Stimulated activated effector memory CD8-positive, alpha-beta T cell treated with anti-CD3 and anti-CD28 coated beads, Interleukin-12 subunit alpha, Interleukin-12 subunit beta, amount 100 ng/mL, for 72 hours (primary cell): ENCODE measurements at regions not wholly inside any gene's neighbourhood (a gene's known extent, or its start where the extent isn't known, plus 50 kb on each side); places are given as distances from the start of the nearest gene placed in this dataset.
"Not testable (repeated sequence)": the region's sequence is repeated elsewhere in the genome, so short reads cannot be mapped to it uniquely, and the experiment has no call there.

Source experiments
- ATAC-seq: fragments of 150-1000 bp; cut with Tn5 transposase; 2 replicates; pipeline ENCODE4 v1.10.0; 2021
- DNase-seq, 2 donors: peaks; one replicate each; pipeline ENCODE4 v3.0.0; 2021 to 2022; ENCODE audit warnings: low spot score in 2 of 2
- H3K27ac Mint-ChIP-seq: one replicate; pipeline ENCODE4 v1.8.0; 2022; ENCODE audit warnings: mild to moderate bottlenecking, mixed read lengths
- H3K36me3 Mint-ChIP-seq: one replicate; pipeline ENCODE4 v1.8.0; 2022; ENCODE audit warnings: mild to moderate bottlenecking, mixed read lengths
- H3K4me1 Mint-ChIP-seq: one replicate; pipeline ENCODE4 v1.8.0; 2022; ENCODE audit warnings: mixed read lengths
- H3K4me3 Mint-ChIP-seq: one replicate; pipeline ENCODE4 v1.8.0; 2022; ENCODE audit warnings: mild to moderate bottlenecking, mixed read lengths
- H3K9me3 Mint-ChIP-seq: one replicate; pipeline ENCODE4 v1.8.0; 2022; ENCODE audit warnings: mixed read lengths

DNA sequence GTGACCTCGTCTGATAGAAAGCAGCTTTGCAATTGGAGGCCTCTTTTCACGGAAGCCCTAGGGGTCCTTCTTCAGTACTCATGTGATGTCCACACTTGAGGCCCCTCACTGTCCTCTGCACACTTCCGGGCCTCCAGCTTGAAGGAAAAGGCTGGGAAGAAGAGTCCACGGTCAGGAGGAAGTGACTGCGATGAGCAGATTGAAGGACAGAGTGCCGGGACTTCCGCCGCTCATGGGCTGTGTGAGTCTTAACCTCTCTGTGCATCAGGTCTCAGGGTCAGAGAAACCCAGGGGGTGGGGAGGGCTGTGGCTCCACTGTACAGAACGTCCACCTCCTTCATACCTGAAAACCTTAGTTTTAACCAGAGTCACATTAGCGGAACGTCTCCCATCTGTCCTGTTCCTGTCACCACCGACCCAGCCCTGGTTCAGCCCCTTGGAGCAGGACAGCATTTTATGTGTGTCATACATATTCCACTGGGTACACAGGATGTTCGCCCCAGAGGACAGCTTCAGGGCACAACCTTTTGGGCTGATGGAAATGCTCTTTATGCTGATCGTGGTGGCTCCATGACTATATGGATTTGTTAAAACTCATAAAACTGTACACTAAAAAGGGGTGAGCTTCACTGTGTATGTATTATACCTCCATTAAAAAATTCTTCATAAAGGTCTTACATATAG, 51.0 kb upstream of the SORCS2 start:
- DNase-seq (no peak), ATAC-seq (no peak)
- H3K4me1 Mint-ChIP-seq = no peaks in the 10 kb centered on the region
- no peak overlapping the region for H3K27ac Mint-ChIP-seq
- no peak overlapping the region for H3K4me3 Mint-ChIP-seq
- no peaks in the 10 kb centered on the region for H3K9me3 Mint-ChIP-seq
- H3K36me3 Mint-ChIP-seq = no peaks in the 10 kb centered on the region

DNA sequence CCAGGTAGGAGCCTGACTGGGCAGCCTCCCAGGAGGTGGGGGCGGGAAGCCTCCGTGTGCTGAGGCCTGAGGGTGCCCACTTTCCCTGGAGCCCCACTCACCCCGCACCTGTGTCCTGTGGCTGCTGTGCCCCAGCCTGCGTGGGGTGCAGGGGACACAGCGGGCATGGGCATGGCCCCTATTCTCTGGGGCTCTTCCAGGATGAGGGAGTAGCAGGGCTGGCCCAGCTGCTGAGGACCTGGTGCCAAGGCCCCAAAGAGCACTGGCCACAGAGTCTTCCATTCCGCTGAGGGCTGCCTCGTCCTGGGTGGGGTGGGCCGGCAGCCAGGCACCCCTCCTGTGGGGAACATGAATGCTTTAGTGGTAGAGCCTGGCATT, 51.7 kb upstream of the SORCS2 start:
- ATAC-seq = peak; percentile 3
- no peaks in the 10 kb centered on the region for H3K9me3 Mint-ChIP-seq

DNA sequence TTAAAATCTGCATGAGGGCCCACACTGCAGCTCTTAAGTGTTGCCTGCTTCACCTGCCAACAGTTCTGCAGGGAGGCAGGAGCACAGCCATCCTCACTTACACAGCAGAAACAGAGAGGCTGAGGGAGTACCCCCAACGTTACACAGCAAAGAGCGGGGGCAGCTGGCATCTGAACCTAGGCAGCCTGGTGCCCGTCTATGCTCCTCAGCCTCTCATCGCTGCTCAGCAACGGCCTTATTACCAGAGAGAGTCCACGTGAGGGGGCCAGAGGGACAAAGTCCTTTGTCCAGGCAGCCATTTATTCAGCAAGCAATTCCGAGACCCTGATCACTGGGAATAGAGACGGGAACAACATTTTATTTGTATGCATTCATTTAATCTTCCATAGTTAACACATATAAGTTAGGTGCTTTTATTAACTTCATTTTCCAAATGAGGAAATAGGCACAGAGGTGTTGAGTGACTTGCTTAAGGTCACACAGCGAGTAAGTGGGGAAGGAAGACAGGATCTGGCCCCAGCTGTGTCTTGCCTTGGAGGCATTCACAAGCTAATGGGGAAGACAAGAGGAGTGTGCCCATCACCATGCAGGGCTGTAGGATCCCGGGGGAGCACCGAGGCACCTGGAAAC, 52.2 kb upstream of the SORCS2 start:
- Mint-ChIP-seq H3K4me3 (no peak overlapping the region), H3K4me1 (no peaks in the 10 kb centered on the region), H3K9me3 (no peaks in the 10 kb centered on the region), H3K36me3 (no peaks in the 10 kb centered on the region), H3K27ac (no peak overlapping the region)
- no peak for DNase-seq
- no peak for ATAC-seq

More for the DNA sequence above, 51.7 kb upstream of the SORCS2 start:
- Mint-ChIP-seq H3K4me1 (no peaks in the 10 kb centered on the region), H3K4me3 (no peak overlapping the region), H3K36me3 (no peaks in the 10 kb centered on the region), H3K27ac (no peak overlapping the region)
- no peak for DNase-seq

DNA sequence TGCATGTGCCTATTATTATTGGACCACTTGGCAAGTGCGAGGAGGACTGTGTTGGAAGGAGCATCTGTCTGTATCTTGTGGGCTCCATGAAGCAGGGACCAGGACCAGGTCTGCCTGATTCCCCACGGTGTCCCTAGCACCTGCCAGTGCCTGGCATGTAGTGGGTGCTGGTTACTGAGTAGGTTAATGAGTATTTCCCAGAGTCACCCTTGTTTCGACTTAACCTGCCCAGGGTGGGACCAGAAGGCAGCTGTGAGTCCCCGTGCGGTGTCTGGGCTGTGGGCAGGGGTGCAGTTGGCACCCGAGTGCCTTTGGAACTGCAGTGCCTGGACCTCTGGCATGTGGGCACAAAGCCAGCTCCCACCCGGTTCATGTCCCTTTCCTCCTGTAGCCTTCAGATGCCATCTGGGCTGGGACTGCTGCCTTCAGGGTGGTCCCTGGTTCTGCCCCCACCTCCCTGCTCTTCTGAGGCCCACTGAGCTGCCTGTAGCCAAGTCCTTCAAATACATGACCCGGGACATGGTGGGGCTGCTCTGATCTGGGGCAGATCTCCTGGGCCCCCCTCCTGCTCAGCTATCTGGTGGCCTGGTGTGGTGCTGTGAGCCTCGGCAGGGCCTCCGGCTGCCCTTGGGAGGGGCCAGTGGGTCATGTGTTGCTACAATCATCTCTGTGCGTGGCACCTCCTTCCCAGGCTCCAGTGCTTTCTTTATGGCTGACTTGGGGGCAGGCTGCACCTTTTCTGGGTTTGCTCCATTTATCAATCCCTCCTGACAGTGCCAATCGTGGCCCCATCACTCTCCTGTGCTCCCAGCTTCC, 53.0 kb upstream of the SORCS2 start:
- H3K4me3 Mint-ChIP-seq = no peak overlapping the region
- H3K27ac Mint-ChIP-seq = no peak overlapping the region
- DNase-seq (no peak), ATAC-seq (peak; percentile 9)
- H3K36me3 Mint-ChIP-seq = no peaks in the 10 kb centered on the region
- H3K9me3 Mint-ChIP-seq = no peaks in the 10 kb centered on the region
- no peaks in the 10 kb centered on the region for H3K4me1 Mint-ChIP-seq

DNA sequence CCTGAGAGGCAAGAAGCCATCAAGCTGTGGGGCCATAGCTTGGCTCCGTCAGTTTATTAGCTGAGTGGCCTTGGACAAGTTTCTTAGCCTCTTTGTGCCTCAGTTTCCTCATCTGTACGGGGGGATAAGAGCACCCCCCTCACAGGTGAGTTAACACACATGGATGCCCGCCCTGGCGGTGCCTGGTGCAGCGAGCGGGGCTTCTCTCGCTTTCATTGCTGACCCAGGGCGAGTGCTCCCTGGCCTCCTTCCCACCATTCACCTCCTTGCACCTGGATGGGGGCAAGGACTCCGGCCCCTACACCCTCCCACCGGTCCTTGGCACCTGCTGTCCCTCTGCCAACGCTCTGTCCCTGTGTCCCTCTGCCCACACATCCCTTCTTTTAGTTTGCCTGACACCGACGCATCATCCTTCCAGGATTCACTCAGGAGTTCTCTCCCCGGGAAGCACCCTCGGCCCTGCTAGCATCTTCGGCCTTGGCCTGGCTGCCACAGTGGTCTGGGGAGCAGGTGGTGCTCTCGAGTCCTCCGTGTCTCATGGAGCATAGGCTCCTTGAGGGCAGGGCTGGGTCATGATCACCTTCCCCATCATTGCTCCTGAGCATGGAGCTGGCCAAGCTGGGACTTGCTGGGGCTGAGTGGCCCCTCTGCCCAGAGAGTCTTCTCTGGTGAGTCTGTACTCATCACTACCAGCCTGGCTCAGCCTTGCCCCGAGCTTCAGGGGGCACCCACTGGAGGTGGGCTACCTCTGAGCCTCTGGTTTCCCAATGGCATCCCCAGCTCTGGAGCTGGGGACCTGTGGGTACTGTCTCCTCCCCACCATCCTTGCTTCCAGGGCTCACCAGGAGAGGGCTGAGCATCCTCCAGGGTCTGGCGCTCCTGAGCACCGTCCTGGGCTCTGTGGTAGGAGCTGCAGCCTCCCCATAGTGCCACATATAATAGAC, 53.8 kb upstream of the SORCS2 start:
- no peak overlapping the region for H3K27ac Mint-ChIP-seq
- ATAC-seq = peak; percentile 9

DNA sequence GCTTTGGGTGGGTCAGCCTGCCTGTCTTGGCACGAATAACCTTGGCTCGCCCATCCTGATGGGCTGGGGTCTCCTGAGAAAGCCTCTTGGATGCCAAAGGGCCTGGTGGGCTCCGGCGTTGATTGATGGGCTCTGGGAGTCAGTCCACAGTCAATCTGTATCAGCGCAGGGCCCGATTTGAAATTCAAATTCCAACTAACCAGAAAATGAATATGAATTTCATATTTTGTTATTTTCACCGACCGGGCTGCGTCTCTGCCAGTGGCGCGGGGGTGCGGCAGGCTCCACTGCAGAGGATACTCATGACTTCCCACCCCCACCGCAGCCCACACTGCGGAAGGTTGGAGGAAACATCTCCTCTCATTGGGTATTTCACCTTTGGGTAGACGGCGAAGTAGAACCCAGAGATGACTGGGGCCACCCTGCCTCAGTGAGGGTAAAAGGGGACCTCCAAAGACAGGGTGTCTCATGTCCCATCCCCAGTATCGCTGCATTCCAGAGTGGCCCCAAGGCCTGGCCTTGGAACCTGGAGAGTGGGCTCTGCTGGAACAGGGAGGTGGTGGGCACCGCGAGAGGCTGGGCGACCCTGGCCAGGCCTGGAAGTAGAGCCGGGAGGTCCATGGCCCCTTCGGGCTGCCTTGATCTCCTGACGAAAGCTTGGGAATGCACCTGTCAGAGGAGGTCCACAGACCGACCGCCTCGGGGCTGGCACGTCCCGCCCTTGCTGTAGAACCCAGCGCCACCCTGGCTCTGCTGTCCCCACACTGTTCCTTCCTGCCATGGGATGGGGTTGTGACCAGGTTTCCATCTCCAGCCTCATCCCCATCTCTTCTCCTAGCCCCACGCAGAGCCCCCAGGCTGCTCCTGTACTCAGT, 54.8 kb upstream of the SORCS2 start:
- no peak for ATAC-seq
- H3K4me3 Mint-ChIP-seq = no peak overlapping the region
- no peak for DNase-seq
- no peaks in the 10 kb centered on the region for H3K4me1 Mint-ChIP-seq
- peaks cover 7% of the 10 kb centered on the region for H3K9me3 Mint-ChIP-seq
- H3K27ac Mint-ChIP-seq = no peak overlapping the region
- no peaks in the 10 kb centered on the region for H3K36me3 Mint-ChIP-seq

More for the DNA sequence above, 53.8 kb upstream of the SORCS2 start:
- no peaks in the 10 kb centered on the region for H3K4me1 Mint-ChIP-seq
- no peak overlapping the region for H3K4me3 Mint-ChIP-seq
- no peaks in the 10 kb centered on the region for H3K36me3 Mint-ChIP-seq
- DNase-seq = no peak
- peaks cover 4% of the 10 kb centered on the region for H3K9me3 Mint-ChIP-seq

DNA sequence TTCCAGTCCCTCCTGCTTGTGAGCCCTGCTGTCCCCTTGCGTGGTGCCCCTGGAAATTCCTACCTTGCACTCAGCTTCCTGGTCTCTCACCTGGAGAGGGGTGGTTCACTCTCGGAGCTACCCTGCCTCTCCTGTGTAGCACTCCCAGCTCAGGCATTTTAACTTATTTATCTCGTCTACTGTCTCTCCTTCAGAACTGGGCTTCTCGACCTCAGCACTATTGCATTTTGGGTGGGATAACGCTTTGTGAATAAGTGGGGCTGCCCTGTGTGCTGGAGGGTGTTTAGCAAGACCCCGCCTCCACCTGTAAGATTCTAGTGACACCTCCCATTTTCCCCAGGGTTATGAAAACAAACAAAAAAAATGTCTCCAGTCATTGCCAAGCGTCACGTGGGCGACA, 56.0 kb upstream of the SORCS2 start:
- ATAC-seq (no peak), DNase-seq (no peak)
- peaks cover 7% of the 10 kb centered on the region for H3K9me3 Mint-ChIP-seq
- H3K4me1 Mint-ChIP-seq = no peaks in the 10 kb centered on the region
- no peak overlapping the region for H3K4me3 Mint-ChIP-seq
- no peak overlapping the region for H3K27ac Mint-ChIP-seq
- no peaks in the 10 kb centered on the region for H3K36me3 Mint-ChIP-seq

DNA sequence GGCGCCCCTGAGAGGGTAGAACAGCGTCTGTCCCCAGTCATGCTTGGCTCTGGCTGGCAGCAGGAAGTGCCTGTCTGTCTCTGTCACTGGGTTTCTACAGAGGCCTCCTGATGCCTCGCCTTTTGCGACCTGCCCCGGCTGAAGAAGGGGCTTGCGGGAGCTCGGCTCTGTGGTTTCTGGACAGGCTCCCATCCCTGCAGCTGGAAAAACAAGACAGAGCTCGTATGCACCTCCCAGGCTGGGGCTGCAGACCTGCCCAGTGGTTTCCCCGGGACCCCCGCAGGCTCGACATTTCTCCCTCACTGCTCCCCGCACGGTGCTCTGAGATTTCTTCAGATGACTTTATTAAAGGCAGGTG, 57.0 kb upstream of the SORCS2 start:
- H3K27ac Mint-ChIP-seq = no peak overlapping the region
- H3K36me3 Mint-ChIP-seq = no peaks in the 10 kb centered on the region

DNA sequence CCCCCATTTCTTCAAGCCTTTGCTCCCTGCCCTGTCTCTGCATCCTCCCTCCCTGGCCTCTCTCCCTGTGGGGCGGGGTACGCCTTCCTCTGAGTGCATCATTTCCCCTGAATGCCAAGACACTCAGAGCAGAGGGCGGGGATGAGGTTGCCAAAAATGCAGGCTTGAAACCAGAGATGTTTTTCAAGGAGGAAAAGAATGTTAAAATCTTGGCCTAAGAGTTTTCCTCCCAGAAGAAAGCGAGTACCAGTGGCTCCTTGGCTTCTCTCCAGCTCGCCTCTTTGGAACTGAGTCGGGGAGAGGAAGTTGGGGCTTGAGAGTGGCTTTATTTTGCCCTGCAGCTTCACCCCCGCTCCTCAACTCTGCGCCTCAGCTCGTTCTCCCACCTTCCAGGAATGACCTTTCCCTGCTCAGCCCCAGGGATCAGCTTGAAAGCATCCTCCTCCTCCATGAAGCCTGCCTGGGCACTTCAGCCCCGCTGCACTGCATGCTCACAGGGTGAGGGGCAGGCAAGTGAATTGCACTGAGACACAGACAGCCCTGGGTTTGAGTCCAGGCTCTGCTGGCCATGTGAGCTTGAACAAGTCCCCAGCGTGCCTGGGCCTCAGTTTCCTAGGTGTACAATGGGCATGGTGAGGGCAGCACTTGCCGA, 57.5 kb upstream of the SORCS2 start:
- ATAC-seq (no peak), DNase-seq (no peak)
- Mint-ChIP-seq H3K27ac (no peak overlapping the region), H3K4me1 (no peaks in the 10 kb centered on the region), H3K4me3 (no peak overlapping the region), H3K9me3 (peaks cover 7% of the 10 kb centered on the region), H3K36me3 (no peaks in the 10 kb centered on the region)

More for the DNA sequence above, 57.0 kb upstream of the SORCS2 start:
- H3K4me1 Mint-ChIP-seq = no peaks in the 10 kb centered on the region
- ATAC-seq (no peak), DNase-seq (no peak)
- H3K9me3 Mint-ChIP-seq = peaks cover 7% of the 10 kb centered on the region
- no peak overlapping the region for H3K4me3 Mint-ChIP-seq

DNA sequence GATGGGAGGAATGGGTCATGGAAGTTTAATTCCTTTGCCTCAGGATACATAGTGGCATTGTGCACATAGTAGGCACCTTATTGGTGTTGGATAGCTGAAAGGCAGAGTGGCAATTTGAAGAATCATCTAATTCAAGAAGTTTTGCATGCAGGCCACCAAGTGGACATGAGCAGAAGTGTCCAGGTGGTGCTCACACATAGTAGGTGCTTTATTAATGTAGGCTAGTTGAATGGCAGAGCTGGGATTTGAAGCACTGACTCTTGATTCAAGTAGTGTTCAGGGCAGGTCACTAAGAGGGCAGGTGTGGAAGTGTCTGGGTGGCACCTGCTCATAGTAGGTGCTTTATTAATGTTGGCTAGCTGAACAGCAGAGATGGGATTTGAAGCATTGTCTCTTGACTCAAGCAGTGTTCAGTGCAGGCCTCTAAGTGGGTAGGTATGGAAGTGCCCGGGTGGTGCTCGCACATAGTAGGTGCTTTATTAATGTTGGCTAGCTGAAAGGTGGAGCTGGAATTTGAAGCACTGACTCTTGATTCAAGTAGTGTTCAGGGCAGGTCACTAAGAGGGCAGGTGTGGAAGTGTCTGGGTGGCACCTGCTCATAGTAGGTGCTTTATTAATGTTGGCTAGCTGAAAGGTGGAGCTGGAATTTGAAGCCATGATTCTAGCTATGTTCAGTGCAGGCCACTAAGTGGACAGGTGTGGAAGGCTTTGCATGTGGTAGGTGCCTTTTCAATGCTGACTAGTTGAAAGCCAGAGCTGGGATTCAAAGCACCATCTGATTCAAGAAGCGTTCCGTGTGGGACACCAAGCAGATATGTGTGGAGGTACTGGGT, 58.3 kb upstream of the SORCS2 start:
- H3K36me3 Mint-ChIP-seq, DNase-seq, H3K4me1 Mint-ChIP-seq, ATAC-seq, H3K4me3 Mint-ChIP-seq, H3K9me3 Mint-ChIP-seq, H3K27ac Mint-ChIP-seq: not testable (repeated sequence)

DNA sequence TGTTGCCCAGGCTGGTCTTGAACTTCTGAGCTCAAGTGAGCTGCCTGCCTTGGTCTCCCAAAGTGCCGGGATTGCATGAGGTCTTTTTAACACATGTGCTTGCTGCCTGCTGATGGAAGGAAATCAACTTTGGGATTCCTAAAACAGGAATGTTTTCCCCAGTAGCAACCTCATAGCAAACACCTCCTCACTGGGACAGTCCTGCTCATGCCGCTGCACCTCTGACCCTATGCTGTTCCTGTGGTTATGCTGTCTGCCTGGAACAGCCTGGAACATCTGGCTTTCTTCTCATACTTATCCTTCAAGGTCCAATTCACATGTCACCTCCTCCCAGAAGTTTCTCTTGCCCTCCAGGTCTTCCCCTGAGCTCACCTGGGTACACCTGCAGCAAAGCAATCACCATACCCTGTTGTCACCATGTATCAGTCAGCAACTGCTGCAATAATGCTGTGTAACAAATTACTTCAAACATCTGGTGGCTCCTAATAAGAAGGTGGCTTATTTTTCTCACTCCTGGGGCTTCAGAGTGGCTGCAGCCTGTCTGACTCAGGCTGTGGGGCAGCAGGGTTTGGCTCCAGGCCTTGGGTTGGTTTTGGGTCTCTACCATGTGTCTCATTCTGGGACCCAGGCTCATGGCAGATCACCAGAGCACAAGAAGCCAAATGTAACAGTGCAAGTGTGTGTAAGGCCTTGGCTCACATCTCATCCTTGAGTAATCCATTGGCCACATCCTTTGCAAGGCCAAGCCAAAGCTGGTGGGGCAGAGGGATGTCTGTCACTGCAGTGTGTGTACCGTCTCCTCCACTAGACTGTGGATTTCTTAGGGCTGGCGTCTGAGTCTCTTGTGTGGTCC, 59.4 kb upstream of the SORCS2 start:
- Mint-ChIP-seq H3K27ac (no peak overlapping the region), H3K9me3 (peaks cover 7% of the 10 kb centered on the region), H3K36me3 (no peaks in the 10 kb centered on the region), H3K4me1 (no peaks in the 10 kb centered on the region), H3K4me3 (no peak overlapping the region)
- DNase-seq = no peak
- no peak for ATAC-seq

DNA sequence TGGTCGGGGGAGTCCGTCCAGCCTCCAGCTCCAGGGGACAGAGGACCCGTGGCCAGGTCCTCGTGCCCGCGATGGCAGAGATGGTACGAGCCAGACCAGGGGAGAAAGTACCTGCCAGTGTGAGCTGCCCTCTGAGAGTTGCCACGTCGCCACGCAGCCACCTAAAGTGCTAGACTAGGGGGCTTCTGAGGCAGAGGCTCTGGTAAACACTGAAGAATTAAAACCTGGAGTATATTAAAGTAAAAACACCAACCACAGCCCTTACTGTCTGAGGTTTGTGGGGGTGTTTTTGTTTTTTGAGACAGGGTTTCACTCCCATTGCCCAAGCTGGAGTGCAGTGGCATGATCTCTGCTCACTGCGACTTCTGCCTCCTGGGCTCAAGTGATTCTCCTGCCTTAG, 60.1 kb upstream of the SORCS2 start:
- Mint-ChIP-seq H3K4me3 (no peak overlapping the region), H3K27ac (no peak overlapping the region), H3K4me1 (no peaks in the 10 kb centered on the region), H3K36me3 (no peaks in the 10 kb centered on the region), H3K9me3 (peaks cover 7% of the 10 kb centered on the region)
- DNase-seq (no peak), ATAC-seq (peak; percentile 50)
